IMR-90 (cell line): ENCODE measurements at regions not wholly inside any gene's neighbourhood (a gene's known extent, or its start where the extent isn't known, plus 50 kb on each side); places are given as distances from the start of the nearest gene placed in this dataset.

Experiments used
- ATAC-seq: fragments of 200-7000 bp; cut with Tn5 transposase; 2 replicates; pipeline ENCODE4 v1.9.1; 2020; ENCODE audit warnings: low read depth, mild to moderate bottlenecking, moderate library complexity
- BruUV-seq: library from RNA; stranded (reverse); fragments of 400-500 nt; replicated peaks from 2 replicates; lab custom pipeline; 2021; lab: Mats Ljungman, UMichigan
- CTCF ChIA-PET: fragments of 300-600 bp; formaldehyde crosslinking; extraction: SDS; loops from one replicate; lab custom pipeline; 2021; ENCODE audit warnings: antibody characterized with exemption; lab: Yijun Ruan, JAX
- POLR2A ChIA-PET: fragments of 300-600 bp; sonication (Branson Sonifier 250); formaldehyde crosslinking; loops from one replicate; lab custom pipeline; 2022; ENCODE audit warnings: antibody characterized with exemption; ENCODE audit not compliant: unreplicated experiment; lab: Charles Lee
- DNase-seq: peaks from one replicate; pipeline ENCODE4 v3.0.0; 2013
- H2AFZ ChIP-seq: replicated peaks from 2 replicates; pipeline ENCODE3; 2013; ENCODE audit warnings: low read length, mild to moderate bottlenecking; ENCODE audit not compliant: poor library complexity
- H2AK5ac ChIP-seq: 2 replicates; pipeline ENCODE4 v1.6.1; 2013; ENCODE audit warnings: low read depth, low read length, inconsistent platforms
- H2AK9ac ChIP-seq: replicated peaks from 2 replicates; pipeline ENCODE3; 2013; ENCODE audit warnings: mild to moderate bottlenecking, low read depth, low read length, moderate library complexity; ENCODE audit not compliant: poor library complexity
- H2BK120ac ChIP-seq: 2 replicates; pipeline ENCODE4 v1.6.1; 2013; ENCODE audit warnings: low read depth, low read length, inconsistent platforms
- H2BK15ac ChIP-seq: 3 replicates; pipeline ENCODE4 v1.6.1; 2013; ENCODE audit warnings: low read depth, low read length, inconsistent platforms
- H2BK20ac ChIP-seq: 2 replicates; pipeline ENCODE4 v1.6.1; 2013; ENCODE audit warnings: low read depth, mild to moderate bottlenecking, inconsistent platforms, low read length, moderate library complexity
- H2BK5ac ChIP-seq: 2 replicates; pipeline ENCODE4 v1.6.1; 2013; ENCODE audit warnings: mild to moderate bottlenecking, low read depth, low read length, inconsistent platforms; ENCODE audit not compliant: poor library complexity, severe bottlenecking
- H3K14ac ChIP-seq: replicated peaks from 2 replicates; pipeline ENCODE4 v1.6.1; 2013; ENCODE audit warnings: low read depth, low read length, inconsistent platforms
- H3K18ac ChIP-seq: 2 replicates; pipeline ENCODE4 v1.6.1; 2013; ENCODE audit warnings: low read depth, low read length, control low read depth
- H3K23ac ChIP-seq: 2 replicates; pipeline ENCODE4 v1.6.1; 2013; ENCODE audit warnings: low read depth, low read length, inconsistent platforms
- H3K27ac ChIP-seq: 2 replicates; pipeline ENCODE4 v1.5.1; 2013; ENCODE audit warnings: mild to moderate bottlenecking, control low read depth, low read length; ENCODE audit not compliant: insufficient read depth
- H3K27me3 ChIP-seq: 2 replicates; pipeline ENCODE4 v1.6.1; 2013; ENCODE audit warnings: low read length; ENCODE audit not compliant: control insufficient read depth, insufficient read depth
- H3K36me3 ChIP-seq: 2 replicates; pipeline ENCODE4 v1.6.1; 2013; ENCODE audit warnings: low read length, mixed read lengths; ENCODE audit not compliant: control insufficient read depth, insufficient read depth
- H3K4ac ChIP-seq: 2 replicates; pipeline ENCODE4 v1.6.1; 2013; ENCODE audit warnings: low read depth, low read length, inconsistent platforms
- H3K4me1 ChIP-seq: 2 replicates; pipeline ENCODE4 v1.6.1; 2013; ENCODE audit warnings: low read length, mixed read lengths; ENCODE audit not compliant: control insufficient read depth, insufficient read depth
- H3K4me2 ChIP-seq: 2 replicates; pipeline ENCODE4 v1.6.1; 2013; ENCODE audit warnings: low read depth, mild to moderate bottlenecking, control low read depth, low read length, moderate library complexity
- H3K4me3 ChIP-seq: 2 replicates; pipeline ENCODE4 v1.5.1; 2013; ENCODE audit warnings: low read depth, mild to moderate bottlenecking, control low read depth, low read length, moderate library complexity; ENCODE audit not compliant: insufficient read depth
- H3K56ac ChIP-seq: 2 replicates; pipeline ENCODE4 v1.6.1; 2013; ENCODE audit warnings: low read length, inconsistent platforms; ENCODE audit not compliant: insufficient read depth; ENCODE audit errors: extremely low read depth
- H3K79me1 ChIP-seq, 2 experiments: 2 replicates each; pipeline ENCODE4 v1.6.1; 2013; ENCODE audit warnings: low read length in 2 of 2, inconsistent platforms in 1 of 2, low read depth in 1 of 2
- H3K9ac ChIP-seq: 2 replicates; pipeline ENCODE4 v1.6.1; 2013; ENCODE audit warnings: low read depth, low read length, control low read depth
- H3K9me1 ChIP-seq: 2 replicates; pipeline ENCODE4 v1.6.1; 2013; ENCODE audit warnings: low read length, inconsistent platforms; ENCODE audit not compliant: insufficient read depth
- H3K9me3 ChIP-seq: 2 replicates; pipeline ENCODE4 v1.6.1; 2013; ENCODE audit warnings: low read length; ENCODE audit not compliant: control insufficient read depth, insufficient read depth
- H4K20me1 ChIP-seq: 2 replicates; pipeline ENCODE4 v1.6.1; 2013; ENCODE audit warnings: low read length, inconsistent platforms; ENCODE audit not compliant: insufficient read depth
- H4K5ac ChIP-seq: 2 replicates; pipeline ENCODE4 v1.6.1; 2013; ENCODE audit warnings: mild to moderate bottlenecking, low read depth, low read length, control low read depth
- H4K8ac ChIP-seq, 2 experiments: 2 replicates each; pipeline ENCODE4 v1.6.1; 2013; ENCODE audit warnings: low read depth in 2 of 2, low read length in 2 of 2, control low read depth in 1 of 2, inconsistent platforms in 1 of 2
- H4K91ac ChIP-seq: 2 replicates; pipeline ENCODE4 v1.6.1; 2013; ENCODE audit warnings: low read depth, low read length, inconsistent platforms; ENCODE audit not compliant: insufficient read depth
- BHLHE40 ChIP-seq: fragments of 150-350 bp; IDR thresholded peaks from 2 replicates; pipeline ENCODE4 v1.6.1; 2016; ENCODE audit warnings: mild to moderate bottlenecking, low read depth, low read length
- CEBPB ChIP-seq: IDR thresholded peaks from 2 replicates; pipeline ENCODE4 v1.6.1; 2012; ENCODE audit warnings: low read depth, low read length, improper control_type of control experiment
- CHD1 ChIP-seq: IDR thresholded peaks from 2 replicates; pipeline ENCODE4 v1.6.1; 2012; ENCODE audit warnings: low read depth, low read length, improper control_type of control experiment
- ELK1 ChIP-seq: fragments of 150-350 bp; IDR thresholded peaks from 2 replicates; pipeline ENCODE4 v1.6.1; 2016; ENCODE audit warnings: low read depth, mild to moderate bottlenecking, low read length, moderate library complexity, borderline replicate concordance
- MAZ ChIP-seq: IDR thresholded peaks from 2 replicates; pipeline ENCODE4 v1.6.1; 2012; ENCODE audit warnings: low read depth, mild to moderate bottlenecking, low read length, improper control_type of control experiment, moderate library complexity, borderline replicate concordance
- NFE2L2 ChIP-seq: fragments of 150-350 bp; IDR thresholded peaks from 2 replicates; pipeline ENCODE4 v1.6.1; 2016; ENCODE audit warnings: low read depth, mild to moderate bottlenecking, low read length
- POLR2A ChIP-seq: IDR thresholded peaks from 2 replicates; pipeline ENCODE4 v1.6.1; 2012; ENCODE audit warnings: mild to moderate bottlenecking, low read depth, low read length
- RFX5 ChIP-seq: IDR thresholded peaks from 2 replicates; pipeline ENCODE4 v1.8.0; 2012; ENCODE audit warnings: low read depth, mild to moderate bottlenecking, low read length, moderate library complexity
- SMC3 ChIP-seq: fragments of 150-350 bp; IDR thresholded peaks from 2 replicates; pipeline ENCODE4 v1.6.1; 2016; ENCODE audit warnings: low read depth, mild to moderate bottlenecking, antibody characterized with exemption, low read length, moderate library complexity
- USF2 ChIP-seq: fragments of 150-350 bp; IDR thresholded peaks from 2 replicates; pipeline ENCODE4 v1.6.1; 2017; ENCODE audit warnings: mild to moderate bottlenecking, antibody characterized with exemption, low read length, low read depth
- WGBS, 2 experiments: methylation state at CpG; one replicate each; pipeline versions ENCODE4 v1.1.5 to v1.1.7; 2013; ENCODE audit warnings: missing lambda C conversion rate in 2 of 2; ENCODE audit not compliant: insufficient read length in 1 of 2; ENCODE audit errors: extremely low coverage in 2 of 2; 5-methylcytosine and 5-hydroxymethylcytosine counted together
- dilution Hi-C: fragments of 300-500 bp; cut with HindIII; formaldehyde crosslinking; loops from one replicate; pipeline ENCODE4 v1.14.3; 2018; ENCODE audit warnings: low sequenced_read_pairs; ENCODE audit not compliant: unreplicated experiment
- in situ Hi-C: fragments of 300-500 bp; cut with MboI; formaldehyde crosslinking; loops from 3 replicates; pipeline ENCODE4 v1.14.3; 2019; ENCODE audit warnings: low sequenced_read_pairs, inconsistent platforms, mixed read lengths
- intact Hi-C: fragments of 100-400 bp; cut with micrococcal nuclease; formaldehyde crosslinking; loops from 2 replicates; pipeline ENCODE4 v1.10.0; 2022

- H2BK5ac ChIP-seq, result no peak overlapping the region
- intact Hi-C loops (no loop called here), in situ Hi-C loops (no loop called here), dilution Hi-C loops (no loop called here)
- H3K79me1 ChIP-seq, result no peaks in the 10 kb centered on the region
- H2AK9ac ChIP-seq, result no peak overlapping the region
- DNase-seq, result no peak
- H4K8ac ChIP-seq, result no peak overlapping the region
- no peak overlapping the region for H3K27ac ChIP-seq
- H3K4me3 ChIP-seq, result no peak overlapping the region
- POLR2A ChIA-PET, result no interaction called here
- H4K20me1 ChIP-seq, result no peaks in the 10 kb centered on the region
- no peak for ATAC-seq
- H3K4ac ChIP-seq, result no peak overlapping the region
- no peak overlapping the region for H2AK5ac ChIP-seq
- no peak overlapping the region for H3K56ac ChIP-seq
- no peak overlapping the region for H3K23ac ChIP-seq
- H2BK15ac ChIP-seq, result no peak overlapping the region
- no CpG with 5 or more reads among the region's 2 CpGs for WGBS, 2 experiments
- H4K91ac ChIP-seq, result no peak overlapping the region
- TF ChIP-seq RFX5, result no peak
- TF ChIP-seq CHD1, result no peak
- TF ChIP-seq POLR2A, result no peak
- no peak for TF ChIP-seq MAZ
- no peak for TF ChIP-seq SMC3
- no peak for TF ChIP-seq ELK1
- TF ChIP-seq NFE2L2, result no peak
- TF ChIP-seq BHLHE40, result no peak
- TF ChIP-seq USF2, result no peak
- TF ChIP-seq CEBPB, result no peak
- H3K27me3 ChIP-seq, result no peaks in the 10 kb centered on the region
- H3K9me1 ChIP-seq, result peaks cover 2% of the 10 kb centered on the region; the same call in 1 of the 2 replicates
- no peak overlapping the region for H4K5ac ChIP-seq
- H2AFZ ChIP-seq, result no peak overlapping the region
- H3K4me1 ChIP-seq, result peaks cover 4% of the 10 kb centered on the region; the same call in 1 of the 2 replicates
- H3K4me2 ChIP-seq, result no peak overlapping the region
- no peak overlapping the region for H3K18ac ChIP-seq
- CTCF ChIA-PET, result no interaction called here
- no peak overlapping the region for H2BK120ac ChIP-seq
- no peaks in the 10 kb centered on the region for H3K36me3 ChIP-seq
- H3K14ac ChIP-seq, result no peak overlapping the region; the same call in 1 of the 2 replicates
- no TSS peak for BruUV-seq
- no peaks in the 10 kb centered on the region for H3K9me3 ChIP-seq
- H3K9ac ChIP-seq, result no peak overlapping the region
- no peak overlapping the region for H2BK20ac ChIP-seq
Observed at GRCh38 chr6:112560651-112561050, 213.5 kb downstream of the RFPL4B start.
